SK-N-SH (cell line): ENCODE measurements at regions not wholly inside any gene's neighbourhood (a gene's known extent, or its start where the extent isn't known, plus 50 kb on each side); places are given as distances from the start of the nearest gene placed in this dataset.

Experiments used
- CTCF ChIA-PET: fragments of 300-600, 350-600 bp; formaldehyde crosslinking; extraction: SDS; loops from one replicate; lab custom pipeline; 2021; lab: Yijun Ruan, JAX
- POLR2A ChIA-PET: fragments of 350-600 bp; sonication (Branson Sonifier 250); formaldehyde crosslinking; extraction: SDS; loops from one replicate; lab custom pipeline; 2020; ENCODE audit warnings: antibody characterized with exemption, inconsistent platforms; lab: Yijun Ruan, JAX
- DNase-seq: peaks from one replicate; pipeline ENCODE4 v3.0.0; 2012
- H2AFZ ChIP-seq: fragments of 200-600 bp; sonication (generic); 2 replicates; pipeline ENCODE4 v1.8.1; 2016; ENCODE audit warnings: antibody characterized with exemption, mild to moderate bottlenecking, low read depth
- H3F3A ChIP-seq: fragments of 200-600 bp; sonication (generic); replicated peaks from 2 replicates; pipeline ENCODE3; 2016; ENCODE audit warnings: antibody characterized with exemption, mild to moderate bottlenecking; ENCODE audit not compliant: insufficient read depth
- H3K27ac ChIP-seq, 2 experiments: fragments of 200-500 bp in 1 of 2; fragments of 200-600 bp in 1 of 2; sonication (Bioruptor generic) in 1 of 2; sonication (generic), shearing (Covaris generic) in 1 of 2; 2 replicates each; pipeline versions ENCODE4 v1.5.1 to v1.6.1; 2014 to 2016; ENCODE audit warnings: low read depth in 2 of 2, inconsistent platforms in 1 of 2, low read length in 1 of 2, mild to moderate bottlenecking in 1 of 2, mixed read lengths in 1 of 2
- H3K27me3 ChIP-seq: fragments of 200-600 bp; sonication (generic), shearing (Covaris generic); 2 replicates; pipeline ENCODE4 v1.6.1; 2016; ENCODE audit warnings: mixed run types; ENCODE audit not compliant: insufficient read depth
- H3K36me3 ChIP-seq, 2 experiments: fragments of 200-500 bp in 1 of 2; fragments of 200-600 bp in 1 of 2; sonication (Bioruptor generic) in 1 of 2; sonication (generic) in 1 of 2; replicated peaks in 1 of 2; 2 replicates each; pipeline versions ENCODE3 to v1.5.1; 2014 to 2016; ENCODE audit warnings: low read length in 1 of 2, mild to moderate bottlenecking in 1 of 2; ENCODE audit not compliant: insufficient read depth in 2 of 2, control insufficient read depth in 1 of 2
- H3K4me1 ChIP-seq, 2 experiments: fragments of 200-500 bp in 1 of 2; fragments of 200-600 bp in 1 of 2; sonication (Bioruptor generic) in 1 of 2; sonication (generic), shearing (Covaris generic) in 1 of 2; 2 replicates each; pipeline versions ENCODE4 v1.5.1 to v1.6.1; 2014 to 2016; ENCODE audit warnings: low read depth in 1 of 2, low read length in 1 of 2, mixed run types in 1 of 2; ENCODE audit not compliant: insufficient read depth in 2 of 2, control insufficient read depth in 1 of 2
- H3K4me2 ChIP-seq: fragments of 200-600 bp; sonication (generic), shearing (Covaris generic); 2 replicates; pipeline ENCODE4 v1.6.1; 2017; ENCODE audit warnings: mixed run types
- H3K4me3 ChIP-seq, 2 experiments: fragments of 200-500 bp in 1 of 2; fragments of 200-600 bp in 1 of 2; sonication (Bioruptor generic) in 1 of 2; sonication (generic), shearing (Covaris generic) in 1 of 2; 2 replicates each; pipeline versions ENCODE4 v1.5.1 to v1.8.1; 2014 to 2016; ENCODE audit warnings: low read depth in 2 of 2, inconsistent platforms in 1 of 2, low read length in 1 of 2, mild to moderate bottlenecking in 1 of 2, mixed read lengths in 1 of 2, moderate library complexity in 1 of 2
- H3K79me2 ChIP-seq: fragments of 200-600 bp; sonication (generic); 2 replicates; pipeline ENCODE4 v1.8.1; 2017; ENCODE audit warnings: mild to moderate bottlenecking; ENCODE audit not compliant: insufficient read depth
- H3K9ac ChIP-seq: fragments of 200-600 bp; sonication (generic); 2 replicates; pipeline ENCODE4 v1.6.1; 2017; ENCODE audit warnings: mixed run types
- H3K9me2 ChIP-seq: fragments of 200-600 bp; sonication (generic); 2 replicates; pipeline ENCODE4 v1.6.1; 2017; ENCODE audit warnings: mixed run types
- H3K9me3 ChIP-seq: fragments of 200-600 bp; sonication (generic); 2 replicates; pipeline ENCODE4 v1.6.1; 2017; ENCODE audit warnings: mixed run types, mild to moderate bottlenecking, moderate library complexity
- H4K20me1 ChIP-seq: fragments of 200-600 bp; sonication (generic); 2 replicates; pipeline ENCODE4 v1.6.1; 2017; ENCODE audit warnings: mild to moderate bottlenecking, mixed run types; ENCODE audit not compliant: insufficient read depth
- CHD2 ChIP-seq: fragments of 150-350 bp; IDR thresholded peaks from 2 replicates; pipeline ENCODE4 v1.6.1; 2018; ENCODE audit warnings: low read length; ENCODE audit not compliant: partially characterized antibody
- CTCF ChIP-seq: fragments of 200-600 bp; sonication (generic); IDR thresholded peaks from 2 replicates; pipeline ENCODE4 v1.6.1; 2017; ENCODE audit warnings: antibody characterized with exemption, mild to moderate bottlenecking, moderate library complexity
- ELF1 ChIP-seq: IDR thresholded peaks from 2 replicates; pipeline ENCODE4 v1.4.0; 2012
- EP300 ChIP-seq, 2 experiments: IDR thresholded peaks; 2 replicates each; pipeline versions ENCODE4 v1.4.0 to v1.6.1; 2012; ENCODE audit warnings: borderline replicate concordance in 1 of 2, low read depth in 1 of 2, low read length in 1 of 2
- EZH2phosphoT487 ChIP-seq: fragments of 200-600 bp; sonication (generic); IDR thresholded peaks from 2 replicates; pipeline ENCODE4 v1.6.1; 2017; ENCODE audit warnings: low read depth, mixed run types, mild to moderate bottlenecking, antibody characterized with exemption, moderate library complexity, borderline replicate concordance
- FOSL2 ChIP-seq: IDR thresholded peaks from 2 replicates; pipeline ENCODE4 v1.4.0; 2012; ENCODE audit warnings: low read depth, mild to moderate bottlenecking, moderate library complexity, borderline replicate concordance
- IRF3 ChIP-seq: fragments of 150-350 bp; IDR thresholded peaks from 2 replicates; pipeline ENCODE4 v1.6.1; 2016; ENCODE audit warnings: mild to moderate bottlenecking, low read depth, low read length
- JUND ChIP-seq: IDR thresholded peaks from 2 replicates; pipeline ENCODE4 v1.4.0; 2012
- MAX ChIP-seq: IDR thresholded peaks from 2 replicates; pipeline ENCODE4 v1.4.0; 2012; ENCODE audit warnings: low read depth
- MEF2A ChIP-seq: IDR thresholded peaks from 2 replicates; pipeline ENCODE4 v1.4.0; 2012; ENCODE audit warnings: low read depth, borderline replicate concordance
- NFIC ChIP-seq: IDR thresholded peaks from 2 replicates; pipeline ENCODE4 v1.4.0; 2012; ENCODE audit warnings: borderline replicate concordance
- RCOR1 ChIP-seq: fragments of 150-350 bp; IDR thresholded peaks from 2 replicates; pipeline ENCODE4 v1.6.1; 2017; ENCODE audit warnings: antibody characterized with exemption, low read length
- REST ChIP-seq: IDR thresholded peaks from 2 replicates; pipeline ENCODE4 v1.6.1; 2012; ENCODE audit warnings: mild to moderate bottlenecking, low read depth, low read length, moderate library complexity
- RXRA ChIP-seq: IDR thresholded peaks from 2 replicates; pipeline ENCODE4 v1.4.0; 2012; ENCODE audit warnings: low read depth, mild to moderate bottlenecking, borderline replicate concordance
- SMC3 ChIP-seq: IDR thresholded peaks from 2 replicates; pipeline ENCODE4 v1.6.1; 2012; ENCODE audit warnings: low read depth, low read length, improper control_type of control experiment
- TCF12 ChIP-seq: IDR thresholded peaks from 2 replicates; pipeline ENCODE4 v1.4.0; 2012
- TEAD4 ChIP-seq: IDR thresholded peaks from 2 replicates; pipeline ENCODE4 v1.4.0; 2012; ENCODE audit warnings: mild to moderate bottlenecking, borderline replicate concordance; ENCODE audit not compliant: insufficient read depth
- USF1 ChIP-seq: IDR thresholded peaks from 2 replicates; pipeline ENCODE4 v1.4.0; 2012; ENCODE audit warnings: low read depth, borderline replicate concordance
- YY1 ChIP-seq: IDR thresholded peaks from 2 replicates; pipeline ENCODE4 v1.4.0; 2012; ENCODE audit warnings: low read depth, mild to moderate bottlenecking
- ZBTB33 ChIP-seq: IDR thresholded peaks from 2 replicates; pipeline ENCODE4 v1.4.0; 2012; ENCODE audit warnings: low read depth, borderline replicate concordance
- WGBS: methylation state at CpG from one replicate; pipeline ENCODE4 v1.1.6; 2017; ENCODE audit warnings: low lambda C conversion rate; 5-methylcytosine and 5-hydroxymethylcytosine counted together

GRCh38 chr12:18165889-18166288, 75.9 kb upstream of the RERGL start:
- H3K9ac ChIP-seq, result no peak overlapping the region
- no peaks in the 10 kb centered on the region for H3K9me3 ChIP-seq
- no peaks in the 10 kb centered on the region; the same call in 1 of the 2 replicates for H3K27me3 ChIP-seq
- peak overlapping the region; percentile 40; the same call in 1 of the 2 replicates for H2AFZ ChIP-seq
- no peak for TF ChIP-seq NFIC
- TF ChIP-seq USF1, result no peak
- TF ChIP-seq ZBTB33, result no peak
- no peak for TF ChIP-seq TCF12
- TF ChIP-seq TEAD4, result no peak
- TF ChIP-seq FOSL2, result no peak
- TF ChIP-seq YY1, result no peak
- no peak for TF ChIP-seq MAX
- no peak for TF ChIP-seq CTCF
- TF ChIP-seq JUND, result no peak
- TF ChIP-seq ELF1, result no peak
- TF ChIP-seq EZH2phosphoT487, result no peak
- TF ChIP-seq, all 33 proteins: peak for 0
- no peak for DNase-seq
- Histone ChIP-seq H4K20me1 (no peaks in the 10 kb centered on the region), H3K4me1 (no peaks in the 10 kb centered on the region), H3K27ac (no peak overlapping the region), H3K4me3 (peak overlapping the region in 1 of 2 experiments; percentile 42; a peak in 3 of 4 replicates), H3K36me3 (no peaks in the 10 kb centered on the region), H3K79me2 (no peaks in the 10 kb centered on the region), H3K4me2 (peak overlapping the region; percentile 65), H3F3A (no peaks in the 10 kb centered on the region), H3K9me2 (no peaks in the 10 kb centered on the region)
- 5% methylated on average over 2 of the region's 2 CpGs for WGBS
- ChIA-PET CTCF (no interaction called here), POLR2A (no interaction called here)

- Histone ChIP-seq H4K20me1 (no peaks in the 10 kb centered on the region), H3K27ac (no peak overlapping the region), H3K4me1 (no peaks in the 10 kb centered on the region), H3K9me2 (no peaks in the 10 kb centered on the region), H3F3A (no peaks in the 10 kb centered on the region), H2AFZ (0 out of 2 replicates have a peak overlapping the region, but pooled peaks have one; percentile 40), H3K9ac (no peak overlapping the region), H3K36me3 (no peaks in the 10 kb centered on the region), H3K4me3 (peak overlapping the region; percentile 17 to 42; a peak in 3 of 4 replicates), H3K4me2 (peak overlapping the region; percentile 65), H3K79me2 (no peaks in the 10 kb centered on the region), H3K27me3 (no peaks in the 10 kb centered on the region; the same call in 1 of the 2 replicates), H3K9me3 (no peaks in the 10 kb centered on the region)
- 4% methylated on average over 2 of the region's 2 CpGs for WGBS
- DNase-seq, result no peak
- POLR2A ChIA-PET, result no interaction called here
- CTCF ChIA-PET, result no interaction called here
- TF ChIP-seq IRF3, result no peak
- no peak for TF ChIP-seq REST
- no peak for TF ChIP-seq MEF2A
- no peak for TF ChIP-seq CHD2
- TF ChIP-seq SMC3, result no peak
- TF ChIP-seq TCF12, result no peak
- TF ChIP-seq RCOR1, result no peak
- TF ChIP-seq RXRA, result no peak
- TF ChIP-seq EP300 (IDR thresholded peaks at IDR 0.05; ENCODE audit: borderline replicate concordance in 1 of 2, low read depth in 1 of 2, low read length in 1 of 2), result no peak
These were observed 75.5 kb upstream of the RERGL start for GRCh38 chr12:18165422-18165871.
